Testis (tissue), 2 donors: ENCODE measurements at regions not wholly inside any gene's neighbourhood (a gene's known extent, or its start where the extent isn't known, plus 50 kb on each side); places are given as distances from the start of the nearest gene placed in this dataset.
A peak's percentile ranks its signal among the peaks of the same experiment; 100 is the strongest.

Experiments used
- DNase-seq: peaks from one replicate; pipeline ENCODE4 v3.0.0-alpha.2; 2019
- H3K27ac ChIP-seq, 2 donors: fragments of 200-600 bp; sonication (generic); one replicate each; pipeline ENCODE4 v1.5.1; 2019
- H3K27me3 ChIP-seq: fragments of 200-600 bp; sonication (generic); one replicate; pipeline ENCODE4 v1.5.1; 2019
- H3K36me3 ChIP-seq: fragments of 200-600 bp; sonication (generic); one replicate; pipeline ENCODE4 v1.5.1; 2017; ENCODE audit warnings: low read depth; ENCODE audit errors: missing control alignments
- H3K4me1 ChIP-seq: fragments of 200-600 bp; sonication (generic); one replicate; pipeline ENCODE4 v1.5.1; 2019
- H3K4me3 ChIP-seq, 2 donors: fragments of 200-600 bp; sonication (generic); one replicate each; pipeline ENCODE4 v1.5.1; 2017 to 2019
- H3K9me3 ChIP-seq: fragments of 200-600 bp; sonication (generic); one replicate; pipeline ENCODE4 v1.5.1; 2017
- CTCF ChIP-seq, 3 experiments: fragments of 450-650 bp in 2 of 3; fragments of 200-600 bp in 1 of 3; sonication (generic) in 1 of 3; IDR thresholded peaks; one replicate each; pipeline ENCODE4 v1.5.1; 2016 to 2019; ENCODE audit warnings: antibody characterized with exemption in 3 of 3, mild to moderate bottlenecking in 2 of 3, moderate library complexity in 1 of 3
- POLR2A ChIP-seq: fragments of 450-650 bp; IDR thresholded peaks from one replicate; pipeline ENCODE4 v1.6.1; 2017; ENCODE audit warnings: antibody characterized with exemption, mild to moderate bottlenecking, moderate library complexity
- WGBS, 2 donors: methylation state at CpG; one replicate each; pipeline ENCODE4 v1.1.5; 2018; 5-methylcytosine and 5-hydroxymethylcytosine counted together
- intact Hi-C: fragments of 100-400 bp; cut with DNase I; formaldehyde crosslinking; loops from one replicate; pipeline ENCODE4 v1.15.1; 2023; ENCODE audit warnings: low total_unique reads

- H3K36me3 ChIP-seq = no peaks in the 10 kb centered on the region
- intact Hi-C loops = no loop called here
- H3K4me3 ChIP-seq = peak overlapping the region; percentile 48 to 61
- no peak for TF ChIP-seq POLR2A
- no peak for TF ChIP-seq CTCF (IDR thresholded peaks at IDR 0.05)
- no peaks in the 10 kb centered on the region for H3K27me3 ChIP-seq
- peak overlapping the region; percentile 82 to 89 for H3K27ac ChIP-seq
- H3K9me3 ChIP-seq = no peaks in the 10 kb centered on the region
- no peak for DNase-seq
- H3K4me1 ChIP-seq = peaks cover 10% of the 10 kb centered on the region
- 1 to 2% methylated on average over 9 of the region's 9 CpGs for WGBS, 2 donors
Observed at GRCh38 chr6:26271668-26272024, 93.4 kb upstream of the BTN3A2 start.

- Histone ChIP-seq H3K27ac (peak overlapping the region; percentile 82 to 89), H3K9me3 (no peaks in the 10 kb centered on the region), H3K4me1 (peaks cover 10% of the 10 kb centered on the region), H3K36me3 (no peaks in the 10 kb centered on the region), H3K4me3 (peak overlapping the region; percentile 48 to 61), H3K27me3 (no peaks in the 10 kb centered on the region)
- TF ChIP-seq CTCF (IDR thresholded peaks at IDR 0.05) (no peak), POLR2A (no peak)
- intact Hi-C loops = no loop called here
- peak; percentile 35 for DNase-seq
- WGBS, 2 donors = 4 to 5% methylated on average over 31 of the region's 31 CpGs
Observed at GRCh38 chr6:26272171-26272637, 92.8 kb upstream of the BTN3A2 start.

DNA sequence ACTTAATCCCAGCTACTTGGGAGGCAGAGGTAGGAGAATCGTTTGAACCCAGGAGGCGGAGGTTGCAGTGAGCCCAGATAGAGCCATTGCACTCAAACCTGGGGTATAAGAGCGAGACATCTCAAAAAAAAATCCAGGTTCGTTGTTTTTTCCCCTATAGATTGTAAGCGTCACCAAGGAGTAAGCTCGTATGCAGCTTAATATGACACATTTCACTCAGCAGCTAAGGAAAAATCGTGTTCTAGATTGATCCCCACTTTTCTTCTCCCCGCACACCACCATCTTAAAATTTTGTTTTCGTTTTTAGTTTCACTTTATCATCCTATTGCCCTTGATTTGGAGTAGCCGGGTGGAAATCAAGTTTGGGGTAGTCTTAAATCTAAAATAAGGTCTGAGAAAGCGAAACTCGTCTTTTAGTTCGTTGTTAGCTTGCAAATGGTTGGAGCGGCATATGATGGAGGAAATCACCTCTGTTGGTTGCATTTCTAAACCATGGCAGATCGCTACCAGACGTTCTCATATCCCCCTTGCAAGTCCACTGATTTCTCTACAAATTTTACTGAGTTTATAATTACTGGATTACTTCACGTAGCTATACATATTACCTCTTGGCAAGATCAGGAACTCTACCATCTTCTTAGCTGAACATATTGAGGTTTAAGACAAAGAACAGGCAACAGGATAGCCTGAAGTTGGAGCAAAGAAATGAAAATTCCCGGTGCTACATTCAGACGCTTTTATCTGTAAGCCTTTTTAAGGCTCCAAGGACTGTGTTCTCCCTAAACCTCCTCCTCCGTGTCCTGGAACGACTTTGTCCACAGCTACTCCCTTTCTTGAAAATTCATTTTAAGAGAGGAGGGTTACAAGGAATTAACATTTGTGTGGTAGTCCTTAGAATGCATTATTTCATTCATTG lies 91.1 kb upstream of the BTN3A2 start:
- H3K4me1 ChIP-seq = peaks cover 10% of the 10 kb centered on the region
- no peaks in the 10 kb centered on the region for H3K9me3 ChIP-seq
- H3K36me3 ChIP-seq = no peaks in the 10 kb centered on the region
- TF ChIP-seq CTCF (IDR thresholded peaks at IDR 0.05) (no peak), POLR2A (no peak)
- no peaks in the 10 kb centered on the region for H3K27me3 ChIP-seq
- peak overlapping the region; percentile 82 to 89 for H3K27ac ChIP-seq
- 4 to 6% methylated on average over 20 to 21 of the region's 21 CpGs for WGBS, 2 donors
- H3K4me3 ChIP-seq = peak overlapping the region; percentile 48 to 61
- no peak for DNase-seq
- intact Hi-C loops = no loop called here

- intact Hi-C loops = no loop called here
- no peak for TF ChIP-seq CTCF (IDR thresholded peaks at IDR 0.05)
- no peak for TF ChIP-seq POLR2A
- H3K36me3 ChIP-seq = no peaks in the 10 kb centered on the region
Observed at GRCh38 chr6:26275663-26276062, 89.3 kb upstream of the BTN3A2 start.

More at GRCh38 chr6:26275663-26276062, 89.3 kb upstream of the BTN3A2 start:
- H3K27me3 ChIP-seq = no peaks in the 10 kb centered on the region
- no peak overlapping the region for H3K4me3 ChIP-seq
- no peak for DNase-seq
- H3K27ac ChIP-seq = no peak overlapping the region
- no peaks in the 10 kb centered on the region for H3K9me3 ChIP-seq
- peaks cover 10% of the 10 kb centered on the region for H3K4me1 ChIP-seq
- WGBS, 2 donors = 78 to 94% methylated on average over 2 of the region's 2 CpGs
